ENCODE measurements at regions not wholly inside any gene's neighbourhood (a gene's known extent, or its start where the extent isn't known, plus 50 kb on each side); places are given as distances from the start of the nearest gene placed in this dataset.

GRCh38 chr18:29003194-29003593, 826.3 kb upstream of the CDH2 start:
- no peak for TF ChIP-seq CTCF (IDR thresholded peaks at IDR 0.05)
- no peak for TF ChIP-seq POLR2A (IDR thresholded peaks at IDR 0.05)
